ENCODE measurements at regions not wholly inside any gene's neighbourhood (a gene's known extent, or its start where the extent isn't known, plus 50 kb on each side); places are given as distances from the start of the nearest gene placed in this dataset.

GRCh38 chr3:159674583-159674982 lies 314.1 kb upstream of the IL12A start:
- WGBS (ENCODE audit: insufficient coverage, low coverage, missing lambda C conversion rate): 0% methylated on average over 2 of the region's 2 CpGs
- CTCF ChIA-PET (ENCODE audit: low intra/inter-chr PET ratio): no interaction called here
- FAIRE-seq: no peak
- TF ChIP-seq ZNF316 (IDR thresholded peaks at IDR 0.05): no peak
- TF ChIP-seq, protein P1, sequence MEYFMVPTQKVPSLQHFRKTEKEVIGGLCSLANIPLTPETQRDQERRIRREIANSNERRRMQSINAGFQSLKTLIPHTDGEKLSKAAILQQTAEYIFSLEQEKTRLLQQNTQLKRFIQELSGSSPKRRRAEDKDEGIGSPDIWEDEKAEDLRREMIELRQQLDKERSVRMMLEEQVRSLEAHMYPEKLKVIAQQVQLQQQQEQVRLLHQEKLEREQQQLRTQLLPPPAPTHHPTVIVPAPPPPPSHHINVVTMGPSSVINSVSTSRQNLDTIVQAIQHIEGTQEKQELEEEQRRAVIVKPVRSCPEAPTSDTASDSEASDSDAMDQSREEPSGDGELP (CRISPR knock-in tag; IDR thresholded peaks at IDR 0.05; ENCODE audit: borderline replicate concordance): no peak
- no peak for TF ChIP-seq ZNF780A (CRISPR knock-in tag; IDR thresholded peaks at IDR 0.05)
- no peak for TF ChIP-seq CREB3 (tag; conservative IDR thresholded peaks at IDR 0.05; ENCODE audit: low read depth)
- TF ChIP-seq CBFA2T2 (conservative IDR thresholded peaks at IDR 0.05): no peak
- TF ChIP-seq GABPB1 (CRISPR knock-in tag; IDR thresholded peaks at IDR 0.05): no peak
- no peak for TF ChIP-seq IRF1 (CRISPR knock-in tag; IDR thresholded peaks at IDR 0.05; ENCODE audit: borderline replicate concordance)
- no peak for TF ChIP-seq NR4A1 (CRISPR knock-in tag; IDR thresholded peaks at IDR 0.05)
- no peak for TF ChIP-seq NR4A1 (tag; IDR thresholded peaks at IDR 0.05)
- TF ChIP-seq ATF6 (CRISPR knock-in tag; IDR thresholded peaks at IDR 0.05): no peak
- TF ChIP-seq TRIM28 (IDR thresholded peaks at IDR 0.05): no peak
- TF ChIP-seq, protein P2, sequence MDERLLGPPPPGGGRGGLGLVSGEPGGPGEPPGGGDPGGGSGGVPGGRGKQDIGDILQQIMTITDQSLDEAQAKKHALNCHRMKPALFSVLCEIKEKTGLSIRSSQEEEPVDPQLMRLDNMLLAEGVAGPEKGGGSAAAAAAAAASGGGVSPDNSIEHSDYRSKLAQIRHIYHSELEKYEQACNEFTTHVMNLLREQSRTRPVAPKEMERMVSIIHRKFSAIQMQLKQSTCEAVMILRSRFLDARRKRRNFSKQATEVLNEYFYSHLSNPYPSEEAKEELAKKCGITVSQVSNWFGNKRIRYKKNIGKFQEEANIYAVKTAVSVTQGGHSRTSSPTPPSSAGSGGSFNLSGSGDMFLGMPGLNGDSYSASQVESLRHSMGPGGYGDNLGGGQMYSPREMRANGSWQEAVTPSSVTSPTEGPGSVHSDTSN (CRISPR knock-in tag; IDR thresholded peaks at IDR 0.05; ENCODE audit: low read depth): no peak
- TF ChIP-seq, protein P2 (tag; conservative IDR thresholded peaks at IDR 0.05; ENCODE audit: low read depth): no peak
- TF ChIP-seq ARHGAP35 (IDR thresholded peaks at IDR 0.05; ENCODE audit: partially characterized antibody): no peak
- TF ChIP-seq, protein P3, sequence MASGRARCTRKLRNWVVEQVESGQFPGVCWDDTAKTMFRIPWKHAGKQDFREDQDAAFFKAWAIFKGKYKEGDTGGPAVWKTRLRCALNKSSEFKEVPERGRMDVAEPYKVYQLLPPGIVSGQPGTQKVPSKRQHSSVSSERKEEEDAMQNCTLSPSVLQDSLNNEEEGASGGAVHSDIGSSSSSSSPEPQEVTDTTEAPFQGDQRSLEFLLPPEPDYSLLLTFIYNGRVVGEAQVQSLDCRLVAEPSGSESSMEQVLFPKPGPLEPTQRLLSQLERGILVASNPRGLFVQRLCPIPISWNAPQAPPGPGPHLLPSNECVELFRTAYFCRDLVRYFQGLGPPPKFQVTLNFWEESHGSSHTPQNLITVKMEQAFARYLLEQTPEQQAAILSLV (tag; IDR thresholded peaks at IDR 0.05): no peak

More at GRCh38 chr3:159674583-159674982, 314.1 kb upstream of the IL12A start:
- Histone ChIP-seq H3K27me3 (ENCODE audit: control insufficient read depth in 2 of 2, insufficient read depth in 2 of 2, low read length in 2 of 2) (no peaks in the 10 kb centered on the region), H3K9ac (ENCODE audit: insufficient read depth in 1 of 2, low read depth in 2 of 2, low read length in 2 of 2) (no peak overlapping the region), H3K4me2 (ENCODE audit: insufficient read depth, low read length) (no peak overlapping the region), H3K9me1 (ENCODE audit: control insufficient read depth, insufficient read depth, low read length) (no peaks in the 10 kb centered on the region), H3K4me3 (no peak overlapping the region), H4K20me1 (replicated peaks; ENCODE audit: control insufficient read depth, insufficient read depth, low read length) (no peaks in the 10 kb centered on the region), H3K4me1 (replicated peaks in 1 of 2; ENCODE audit: control insufficient read depth in 2 of 2, insufficient read depth in 2 of 2, low read length in 2 of 2) (no peaks in the 10 kb centered on the region), H3K79me2 (ENCODE audit: control insufficient read depth, insufficient read depth, low read length) (no peaks in the 10 kb centered on the region), H3K9me3 (replicated peaks; ENCODE audit: control insufficient read depth, insufficient read depth, low read depth, low read length) (no peaks in the 10 kb centered on the region), H3K27ac (ENCODE audit: extremely low read depth, low read depth, low read length) (no peak overlapping the region), H3K36me3 (ENCODE audit: control insufficient read depth, insufficient read depth, low read length) (no peaks in the 10 kb centered on the region), H2AFZ (ENCODE audit: low read depth, low read length) (no peak overlapping the region)
- ATAC-seq (no peak), DNase-seq (ENCODE audit: extremely low read depth in 1 of 4, low spot score in 3 of 4) (no peak)
- POLR2A ChIA-PET: no interaction called here
- in situ Hi-C loops (cut with MboI) (no loop called here), intact Hi-C loops (cut with micrococcal nuclease) (no loop called here)
- no TSS peak for BruUV-seq (replicated peaks)
